MM.1S (cell line): ENCODE measurements at regions not wholly inside any gene's neighbourhood (a gene's known extent, or its start where the extent isn't known, plus 50 kb on each side); places are given as distances from the start of the nearest gene placed in this dataset.

Experiments
- DNase-seq: peaks from one replicate; pipeline ENCODE4 v3.0.0-alpha.2; 2015
- H2AFZ ChIP-seq: fragments of 300-600 bp; sonication (generic); 2 replicates; pipeline ENCODE4 v1.6.0; 2016; ENCODE audit warnings: antibody characterized with exemption, low read length
- H3F3A ChIP-seq: fragments of 300-600 bp; sonication (generic); 2 replicates; pipeline ENCODE4 v1.6.1; 2016; ENCODE audit warnings: mild to moderate bottlenecking, antibody characterized with exemption, low read length, moderate library complexity, mixed read lengths; ENCODE audit not compliant: insufficient read depth
- H3K27ac ChIP-seq: fragments of 300-600 bp; sonication (generic); 2 replicates; pipeline ENCODE4 v1.5.1; 2016; ENCODE audit warnings: mild to moderate bottlenecking, low read length
- H3K27me3 ChIP-seq: fragments of 300-600 bp; sonication (generic); replicated peaks from 2 replicates; pipeline ENCODE4 v1.6.0; 2016; ENCODE audit warnings: low read length; ENCODE audit not compliant: insufficient read depth
- H3K36me3 ChIP-seq: fragments of 300-600 bp; sonication (generic); replicated peaks from 2 replicates; pipeline ENCODE4 v1.6.1; 2016; ENCODE audit warnings: mild to moderate bottlenecking, low read length, mixed read lengths; ENCODE audit not compliant: insufficient read depth
- H3K4me1 ChIP-seq: fragments of 300-600 bp; sonication (generic); 2 replicates; pipeline ENCODE4 v1.6.1; 2016; ENCODE audit warnings: low read length, mixed read lengths
- H3K4me2 ChIP-seq: fragments of 300-600 bp; sonication (generic); 2 replicates; pipeline ENCODE4 v1.6.0; 2016; ENCODE audit warnings: low read depth, low read length
- H3K4me3 ChIP-seq: fragments of 300-600 bp; sonication (generic); 2 replicates; pipeline ENCODE4 v1.5.1; 2016; ENCODE audit warnings: low read length, mixed read lengths
- H3K79me2 ChIP-seq: fragments of 300-600 bp; sonication (generic); 2 replicates; pipeline ENCODE4 v1.6.1; 2016; ENCODE audit warnings: mixed run types, low read length, mixed read lengths
- H3K9ac ChIP-seq: fragments of 300-600 bp; sonication (generic); 2 replicates; pipeline ENCODE4 v1.6.1; 2016; ENCODE audit warnings: low read length, mixed read lengths
- H3K9me2 ChIP-seq: fragments of 300-600 bp; sonication (generic); replicated peaks from 2 replicates; pipeline ENCODE4 v1.6.1; 2016; ENCODE audit warnings: mild to moderate bottlenecking, low read length, mixed read lengths; ENCODE audit not compliant: insufficient read depth
- H3K9me3 ChIP-seq: fragments of 300-600 bp; sonication (generic); replicated peaks from 2 replicates; pipeline ENCODE4 v1.6.1; 2016; ENCODE audit warnings: mild to moderate bottlenecking, low read length, mixed read lengths; ENCODE audit not compliant: insufficient read depth
- H4K20me1 ChIP-seq: fragments of 300-600 bp; sonication (generic); 2 replicates; pipeline ENCODE4 v1.6.1; 2016; ENCODE audit warnings: mild to moderate bottlenecking, low read length, moderate library complexity, mixed read lengths; ENCODE audit not compliant: insufficient read depth
- EZH2 ChIP-seq: fragments of 300-600 bp; sonication (generic); optimal IDR thresholded peaks from 2 replicates; pipeline ENCODE3; 2017; ENCODE audit warnings: low read depth, mild to moderate bottlenecking, antibody characterized with exemption, low read length, mixed read lengths
- EZH2phosphoT487 ChIP-seq: fragments of 300-600 bp; sonication (generic); IDR thresholded peaks from 2 replicates; pipeline ENCODE4 v1.6.1; 2018; ENCODE audit warnings: antibody characterized with exemption, low read length
- TF ChIP-seq, protein P1 (sequence below): fragments of 300-600 bp; sonication (generic); IDR thresholded peaks from 2 replicates; pipeline ENCODE4 v1.5.1; 2016; ENCODE audit warnings: antibody characterized with exemption, low read length, mixed read lengths

DNA sequence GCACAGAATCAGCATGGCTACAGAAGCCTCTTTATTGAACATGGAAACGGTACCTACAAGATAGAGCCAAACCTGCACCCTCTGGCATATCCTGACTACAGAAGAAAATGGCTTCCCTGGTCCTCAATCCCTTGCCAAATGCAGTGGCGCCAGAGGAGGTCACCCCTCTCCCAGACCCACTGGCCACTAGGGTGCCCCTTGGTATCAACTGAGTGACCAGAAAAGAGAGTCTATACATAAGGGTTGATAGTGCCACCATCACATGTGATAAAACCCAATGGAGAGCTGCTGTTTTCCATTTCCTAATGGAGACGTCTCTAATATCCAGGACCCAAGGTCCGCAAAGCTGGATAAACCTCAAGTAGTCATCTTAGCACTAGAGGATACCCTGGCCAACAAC lies 52.7 kb upstream of the ALK start:
- no peaks in the 10 kb centered on the region for H3K36me3 ChIP-seq
- no peaks in the 10 kb centered on the region for H3K9me3 ChIP-seq
- H3K9me2 ChIP-seq = no peaks in the 10 kb centered on the region
- H3K27me3 ChIP-seq = no peaks in the 10 kb centered on the region
- H4K20me1 ChIP-seq = no peaks in the 10 kb centered on the region
- no peak overlapping the region for H3K27ac ChIP-seq
- H3F3A ChIP-seq = no peaks in the 10 kb centered on the region
- no peak overlapping the region for H2AFZ ChIP-seq
- H3K4me2 ChIP-seq = no peak overlapping the region
- TF ChIP-seq, protein P1, sequence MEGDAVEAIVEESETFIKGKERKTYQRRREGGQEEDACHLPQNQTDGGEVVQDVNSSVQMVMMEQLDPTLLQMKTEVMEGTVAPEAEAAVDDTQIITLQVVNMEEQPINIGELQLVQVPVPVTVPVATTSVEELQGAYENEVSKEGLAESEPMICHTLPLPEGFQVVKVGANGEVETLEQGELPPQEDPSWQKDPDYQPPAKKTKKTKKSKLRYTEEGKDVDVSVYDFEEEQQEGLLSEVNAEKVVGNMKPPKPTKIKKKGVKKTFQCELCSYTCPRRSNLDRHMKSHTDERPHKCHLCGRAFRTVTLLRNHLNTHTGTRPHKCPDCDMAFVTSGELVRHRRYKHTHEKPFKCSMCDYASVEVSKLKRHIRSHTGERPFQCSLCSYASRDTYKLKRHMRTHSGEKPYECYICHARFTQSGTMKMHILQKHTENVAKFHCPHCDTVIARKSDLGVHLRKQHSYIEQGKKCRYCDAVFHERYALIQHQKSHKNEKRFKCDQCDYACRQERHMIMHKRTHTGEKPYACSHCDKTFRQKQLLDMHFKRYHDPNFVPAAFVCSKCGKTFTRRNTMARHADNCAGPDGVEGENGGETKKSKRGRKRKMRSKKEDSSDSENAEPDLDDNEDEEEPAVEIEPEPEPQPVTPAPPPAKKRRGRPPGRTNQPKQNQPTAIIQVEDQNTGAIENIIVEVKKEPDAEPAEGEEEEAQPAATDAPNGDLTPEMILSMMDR = no peak
- TF ChIP-seq EZH2phosphoT487 = no peak
- no peak for TF ChIP-seq EZH2
- no peak for DNase-seq
- H3K4me3 ChIP-seq = no peak overlapping the region
- no peaks in the 10 kb centered on the region for H3K4me1 ChIP-seq
- H3K79me2 ChIP-seq = no peaks in the 10 kb centered on the region
- no peak overlapping the region for H3K9ac ChIP-seq

DNA sequence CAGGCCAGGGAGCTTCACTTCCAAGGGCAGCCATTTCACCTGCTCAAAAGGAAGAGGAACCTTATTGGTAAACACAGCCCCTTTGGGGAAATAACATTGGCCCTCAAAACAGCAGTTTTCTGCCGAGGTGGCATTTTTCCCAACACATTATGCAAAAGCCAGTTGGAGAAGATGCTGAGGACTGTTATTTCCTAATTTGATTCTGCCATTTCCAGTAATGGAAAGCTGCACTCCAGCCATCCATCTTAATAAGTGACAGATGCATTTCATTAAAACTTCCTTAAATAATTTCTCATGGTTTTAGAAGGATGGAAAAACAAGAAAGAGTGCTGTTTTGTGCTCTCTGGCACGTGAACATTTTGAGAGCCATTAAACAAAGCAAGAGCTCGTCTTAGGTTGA lies 55.9 kb upstream of the ALK start:
- H3K27me3 ChIP-seq = no peaks in the 10 kb centered on the region
- H2AFZ ChIP-seq = no peak overlapping the region
- H3K36me3 ChIP-seq = no peaks in the 10 kb centered on the region
- DNase-seq = no peak
- no peaks in the 10 kb centered on the region for H3K9me2 ChIP-seq
- no peaks in the 10 kb centered on the region for H3F3A ChIP-seq
- H3K9me3 ChIP-seq = no peaks in the 10 kb centered on the region
- H3K27ac ChIP-seq = no peak overlapping the region
- no peak for TF ChIP-seq EZH2phosphoT487
- TF ChIP-seq, protein P1 = no peak
- no peak for TF ChIP-seq EZH2
- H3K9ac ChIP-seq = no peak overlapping the region
- no peaks in the 10 kb centered on the region for H3K79me2 ChIP-seq
- no peaks in the 10 kb centered on the region for H4K20me1 ChIP-seq
- H3K4me3 ChIP-seq = no peak overlapping the region
- no peaks in the 10 kb centered on the region for H3K4me1 ChIP-seq
- no peak overlapping the region for H3K4me2 ChIP-seq

DNA sequence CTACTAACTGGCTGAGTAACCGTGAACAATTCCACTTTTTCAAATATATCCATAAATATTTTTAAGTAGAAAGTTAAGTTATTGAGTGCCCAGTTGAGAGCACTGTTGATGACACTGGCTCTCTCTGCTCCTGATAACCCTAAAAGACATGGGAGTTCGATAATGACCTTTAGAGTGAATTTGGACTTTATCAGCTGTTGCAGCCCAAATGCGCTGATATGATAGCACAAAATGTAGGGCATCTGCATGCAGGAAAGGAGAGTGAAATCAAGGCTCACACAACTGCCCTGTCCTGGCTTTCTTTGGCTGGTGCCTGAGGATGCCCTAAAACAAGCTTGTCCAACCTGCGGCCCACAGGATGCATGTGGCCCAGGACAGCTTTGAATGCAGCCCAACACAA lies 60.0 kb upstream of the ALK start:
- H4K20me1 ChIP-seq = no peaks in the 10 kb centered on the region
- TF ChIP-seq EZH2phosphoT487 (no peak), EZH2 (no peak)
- TF ChIP-seq, protein P1 = no peak
- no peak overlapping the region for H3K4me2 ChIP-seq
- H3K27ac ChIP-seq = no peak overlapping the region
- H3K4me1 ChIP-seq = no peaks in the 10 kb centered on the region
- H3K9ac ChIP-seq = no peak overlapping the region
- H2AFZ ChIP-seq = no peak overlapping the region
- no peak for DNase-seq
- no peak overlapping the region for H3K4me3 ChIP-seq
- no peaks in the 10 kb centered on the region for H3K9me3 ChIP-seq
- H3K79me2 ChIP-seq = no peaks in the 10 kb centered on the region
- no peaks in the 10 kb centered on the region for H3F3A ChIP-seq
- no peaks in the 10 kb centered on the region for H3K9me2 ChIP-seq
- no peaks in the 10 kb centered on the region for H3K36me3 ChIP-seq
- no peaks in the 10 kb centered on the region for H3K27me3 ChIP-seq

DNA sequence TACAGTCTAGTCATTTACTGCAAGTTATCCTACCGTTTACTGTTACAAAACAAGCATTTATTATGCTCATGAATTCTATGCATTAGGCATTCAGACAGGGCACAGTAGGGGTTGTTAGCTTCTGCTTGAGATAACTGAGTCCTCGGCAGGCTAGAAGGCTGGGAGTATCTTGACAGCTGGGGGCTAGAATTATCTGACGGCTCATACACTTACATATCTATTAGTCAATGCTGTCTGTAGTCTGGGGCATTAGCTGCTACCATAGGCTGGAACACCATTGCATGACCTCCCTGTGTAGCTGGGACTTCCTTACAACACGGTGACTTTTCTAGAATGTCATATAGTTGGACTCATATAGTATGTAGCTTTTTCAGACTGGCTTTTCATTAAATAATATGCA lies 61.9 kb upstream of the ALK start:
- H4K20me1 ChIP-seq = no peaks in the 10 kb centered on the region
- no peaks in the 10 kb centered on the region for H3F3A ChIP-seq
- TF ChIP-seq EZH2 (no peak), EZH2phosphoT487 (no peak)
- TF ChIP-seq, protein P1 = no peak
- H3K4me2 ChIP-seq = no peak overlapping the region
- H3K9me3 ChIP-seq = no peaks in the 10 kb centered on the region
- H3K9ac ChIP-seq = no peak overlapping the region
- no peaks in the 10 kb centered on the region for H3K36me3 ChIP-seq
- H3K4me3 ChIP-seq = no peak overlapping the region
- H3K27ac ChIP-seq = no peak overlapping the region
- no peaks in the 10 kb centered on the region for H3K4me1 ChIP-seq
- no peaks in the 10 kb centered on the region for H3K79me2 ChIP-seq
- H3K27me3 ChIP-seq = no peaks in the 10 kb centered on the region
- no peak for DNase-seq
- H3K9me2 ChIP-seq = no peaks in the 10 kb centered on the region
- no peak overlapping the region for H2AFZ ChIP-seq
